Germinal center (tissue), 1 donor: ENCODE measurements at regions not wholly inside any gene's neighbourhood (a gene's known extent, or its start where the extent isn't known, plus 50 kb on each side); places are given as distances from the start of the nearest gene placed in this dataset.

Source experiments
- DNase-seq: peaks from one replicate; pipeline ENCODE4 v3.0.0; 2012; ENCODE audit warnings: mixed read lengths, low spot score

- DNase-seq: no peak
Measured at GRCh38 chr7:22561895-22562593, 62.1 kb upstream of the STEAP1B start.

- no peak for DNase-seq
Measured at GRCh38 chr7:22561321-22561811, 61.4 kb upstream of the STEAP1B start.

- DNase-seq: peak; percentile 84
Measured at GRCh38 chr7:22559829-22560489, 60.0 kb upstream of the STEAP1B start.

GRCh38 chr7:22557167-22557566, 57.2 kb upstream of the STEAP1B start:
- no peak for DNase-seq

- no peak for DNase-seq
Measured at GRCh38 chr7:22555476-22555875, 55.5 kb upstream of the STEAP1B start.

GRCh38 chr7:22554184-22554583, 54.2 kb upstream of the STEAP1B start:
- no peak for DNase-seq

GRCh38 chr7:22551768-22552513, 52.0 kb upstream of the STEAP1B start:
- DNase-seq: peak; percentile 36

- DNase-seq: no peak
Measured at GRCh38 chr7:22550514-22551030, 50.6 kb upstream of the STEAP1B start.

- DNase-seq: peak; percentile 59
Measured at GRCh38 chr7:22549667-22550513, 49.9 kb upstream of the STEAP1B start.
